SK-N-SH treated with all-trans-retinoic acid at 6 μM for 48 hours (cell line): ENCODE measurements at regions not wholly inside any gene's neighbourhood (a gene's known extent, or its start where the extent isn't known, plus 50 kb on each side); places are given as distances from the start of the nearest gene placed in this dataset.

Source experiments
- ARNTL ChIP-seq: fragments of 450-650 bp; formaldehyde crosslinking; IDR thresholded peaks from 2 replicates; pipeline ENCODE4 v1.5.0; 2020; ENCODE audit warnings: low read depth, mild to moderate bottlenecking, moderate library complexity, borderline replicate concordance
- GLIS3 ChIP-seq: fragments of 250-450 bp; sonication (Bioruptor Pico); IDR thresholded peaks from 2 replicates; pipeline ENCODE4 v1.5.0; 2020; ENCODE audit warnings: mild to moderate bottlenecking, moderate library complexity
- OSR1 ChIP-seq: fragments of 250-450 bp; sonication (Bioruptor Pico); IDR thresholded peaks from 2 replicates; pipeline ENCODE4 v1.8.0; 2022; ENCODE audit warnings: moderate library complexity, mild to moderate bottlenecking, inconsistent platforms
- RARB ChIP-seq: fragments of 250-450 bp; sonication (Bioruptor Pico); IDR thresholded peaks from 2 replicates; pipeline ENCODE4 v1.8.0; 2021; ENCODE audit warnings: mild to moderate bottlenecking, moderate library complexity
- ZFP3 ChIP-seq: fragments of 250-450 bp; sonication (Bioruptor Pico); IDR thresholded peaks from 2 replicates; pipeline ENCODE4 v1.5.0; 2020; ENCODE audit warnings: mild to moderate bottlenecking, moderate library complexity
- ZNF565 ChIP-seq: fragments of 450-650 bp; formaldehyde crosslinking; conservative IDR thresholded peaks from 2 replicates; pipeline ENCODE4 v1.5.0; 2020; ENCODE audit warnings: low read depth, mild to moderate bottlenecking, moderate library complexity
- ZNF8 ChIP-seq: fragments of 450-650 bp; formaldehyde crosslinking; IDR thresholded peaks from 2 replicates; pipeline ENCODE4 v1.5.0; 2020; ENCODE audit warnings: mild to moderate bottlenecking, moderate library complexity
- TF ChIP-seq, protein P1 (sequence below): fragments of 250-450 bp; sonication (Bioruptor Pico); IDR thresholded peaks from 2 replicates; pipeline ENCODE4 v1.8.0; 2021; ENCODE audit warnings: low read depth, mild to moderate bottlenecking, moderate library complexity, borderline replicate concordance
- TF ChIP-seq, protein P2 (sequence below): fragments of 250-450 bp; sonication (Bioruptor Pico); IDR thresholded peaks from 2 replicates; pipeline ENCODE4 v1.8.0; 2020; ENCODE audit warnings: mild to moderate bottlenecking, moderate library complexity, borderline replicate concordance

DNA sequence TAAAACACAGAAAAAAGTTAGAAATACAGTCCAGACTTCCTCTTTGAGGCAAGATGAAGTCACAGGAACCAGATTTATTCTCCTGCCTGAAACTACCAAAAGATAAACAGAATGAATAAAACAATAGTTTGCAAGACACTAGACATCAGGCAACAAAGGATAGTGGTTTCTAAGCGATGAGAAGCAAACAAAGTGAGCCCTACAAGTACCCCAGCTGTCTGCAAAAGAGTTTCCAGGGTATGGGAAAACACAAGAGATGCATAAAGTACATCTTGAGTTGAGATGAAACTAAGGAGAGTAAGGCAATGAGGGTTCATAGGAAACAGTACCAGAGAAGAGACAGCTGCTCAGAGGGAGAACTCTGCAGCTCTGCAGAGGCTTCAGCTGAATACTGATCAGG, 83.3 kb upstream of the COL24A1 start:
- no peak for TF ChIP-seq ARNTL (CRISPR knock-in tag)
- no peak for TF ChIP-seq GLIS3 (CRISPR knock-in tag)
- no peak for TF ChIP-seq ZFP3 (CRISPR knock-in tag)
- TF ChIP-seq ZNF8 (CRISPR knock-in tag): no peak
- TF ChIP-seq RARB (CRISPR knock-in tag): no peak
- TF ChIP-seq, protein P1, sequence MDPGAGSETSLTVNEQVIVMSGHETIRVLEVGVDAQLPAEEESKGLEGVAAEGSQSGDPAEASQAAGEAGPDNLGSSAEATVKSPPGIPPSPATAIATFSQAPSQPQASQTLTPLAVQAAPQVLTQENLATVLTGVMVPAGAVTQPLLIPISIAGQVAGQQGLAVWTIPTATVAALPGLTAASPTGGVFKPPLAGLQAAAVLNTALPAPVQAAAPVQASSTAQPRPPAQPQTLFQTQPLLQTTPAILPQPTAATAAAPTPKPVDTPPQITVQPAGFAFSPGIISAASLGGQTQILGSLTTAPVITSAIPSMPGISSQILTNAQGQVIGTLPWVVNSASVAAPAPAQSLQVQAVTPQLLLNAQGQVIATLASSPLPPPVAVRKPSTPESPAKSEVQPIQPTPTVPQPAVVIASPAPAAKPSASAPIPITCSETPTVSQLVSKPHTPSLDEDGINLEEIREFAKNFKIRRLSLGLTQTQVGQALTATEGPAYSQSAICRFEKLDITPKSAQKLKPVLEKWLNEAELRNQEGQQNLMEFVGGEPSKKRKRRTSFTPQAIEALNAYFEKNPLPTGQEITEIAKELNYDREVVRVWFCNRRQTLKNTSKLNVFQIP (CRISPR knock-in tag): no peak
- TF ChIP-seq ZNF565 (CRISPR knock-in tag): no peak
- no peak for TF ChIP-seq OSR1
- TF ChIP-seq, protein P2, sequence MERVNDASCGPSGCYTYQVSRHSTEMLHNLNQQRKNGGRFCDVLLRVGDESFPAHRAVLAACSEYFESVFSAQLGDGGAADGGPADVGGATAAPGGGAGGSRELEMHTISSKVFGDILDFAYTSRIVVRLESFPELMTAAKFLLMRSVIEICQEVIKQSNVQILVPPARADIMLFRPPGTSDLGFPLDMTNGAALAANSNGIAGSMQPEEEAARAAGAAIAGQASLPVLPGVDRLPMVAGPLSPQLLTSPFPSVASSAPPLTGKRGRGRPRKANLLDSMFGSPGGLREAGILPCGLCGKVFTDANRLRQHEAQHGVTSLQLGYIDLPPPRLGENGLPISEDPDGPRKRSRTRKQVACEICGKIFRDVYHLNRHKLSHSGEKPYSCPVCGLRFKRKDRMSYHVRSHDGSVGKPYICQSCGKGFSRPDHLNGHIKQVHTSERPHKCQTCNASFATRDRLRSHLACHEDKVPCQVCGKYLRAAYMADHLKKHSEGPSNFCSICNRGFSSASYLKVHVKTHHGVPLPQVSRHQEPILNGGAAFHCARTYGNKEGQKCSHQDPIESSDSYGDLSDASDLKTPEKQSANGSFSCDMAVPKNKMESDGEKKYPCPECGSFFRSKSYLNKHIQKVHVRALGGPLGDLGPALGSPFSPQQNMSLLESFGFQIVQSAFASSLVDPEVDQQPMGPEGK (CRISPR knock-in tag): no peak
